ENCODE measurements at regions not wholly inside any gene's neighbourhood (a gene's known extent, or its start where the extent isn't known, plus 50 kb on each side); places are given as distances from the start of the nearest gene placed in this dataset.

- DNase-seq: no peak
- Mint-ChIP-seq H3K27me3 (ENCODE audit: insufficient read depth) (no peaks in the 10 kb centered on the region), H3K9me3 (peaks cover 8% of the 10 kb centered on the region), H3K4me1 (peaks cover 26% of the 10 kb centered on the region), H3K4me3 (no peak overlapping the region), H3K27ac (no peak overlapping the region), H3K36me3 (ENCODE audit: low read depth) (no peaks in the 10 kb centered on the region)
- Histone ChIP-seq H3K9ac (ENCODE audit: extremely low read depth, low read length, poor library complexity, severe bottlenecking) (no peak overlapping the region), H3K36me3 (ENCODE audit: control insufficient read depth, insufficient read depth, low read length) (no peaks in the 10 kb centered on the region), H3K27ac (ENCODE audit: low read depth, low read length) (no peak overlapping the region), H3K27me3 (ENCODE audit: control insufficient read depth, insufficient read depth, low read length, poor library complexity, severe bottlenecking) (no peaks in the 10 kb centered on the region), H3K4me1 (ENCODE audit: control insufficient read depth, insufficient read depth, low read length) (no peaks in the 10 kb centered on the region), H3K4me3 (ENCODE audit: low read length) (no peak overlapping the region), H3K9me3 (ENCODE audit: control insufficient read depth, low read length) (peaks cover 11% of the 10 kb centered on the region)
- TF ChIP-seq CTCF (conservative IDR thresholded peaks at IDR 0.05): no peak
- 94% methylated on average over 3 of the region's 3 CpGs; no CpG with 5 or more reads in 1 of the 2 experiments for WGBS, 2 experiments (ENCODE audit: insufficient coverage in 1 of 2, insufficient read length in 1 of 2)
Observed at GRCh38 chr2:59484673-59485072, 1068.8 kb downstream of the BCL11A start.

GRCh38 chr2:59463426-59463825 lies 1090.0 kb downstream of the BCL11A start:
- no peaks in the 10 kb centered on the region for H3K27me3 ChIP-seq (ENCODE audit: control insufficient read depth, insufficient read depth, low read length, poor library complexity, severe bottlenecking)
- H3K4me3 ChIP-seq (ENCODE audit: low read length): no peak overlapping the region
- peaks cover 26% of the 10 kb centered on the region for H3K4me1 Mint-ChIP-seq
- no peak overlapping the region for H3K4me3 Mint-ChIP-seq
- peaks cover 2% of the 10 kb centered on the region for H3K27me3 Mint-ChIP-seq (ENCODE audit: insufficient read depth)
- peaks cover 6% of the 10 kb centered on the region for H3K4me1 ChIP-seq (ENCODE audit: control insufficient read depth, insufficient read depth, low read length)
- H3K9me3 ChIP-seq (ENCODE audit: control insufficient read depth, low read length): peaks cover 9% of the 10 kb centered on the region
- no peaks in the 10 kb centered on the region for H3K36me3 Mint-ChIP-seq (ENCODE audit: low read depth)
- H3K9ac ChIP-seq (ENCODE audit: extremely low read depth, low read length, poor library complexity, severe bottlenecking): no peak overlapping the region
- TF ChIP-seq CTCF (conservative IDR thresholded peaks at IDR 0.05): no peak
- H3K27ac ChIP-seq (ENCODE audit: low read depth, low read length): peak overlapping the region; percentile 88
- 44 to 63% methylated on average over 3 to 4 of the region's 4 CpGs for WGBS, 2 experiments (ENCODE audit: insufficient coverage in 1 of 2, insufficient read length in 1 of 2)
- peak; percentile 64 for DNase-seq
- H3K36me3 ChIP-seq (ENCODE audit: control insufficient read depth, insufficient read depth, low read length): no peaks in the 10 kb centered on the region
- peaks cover 3% of the 10 kb centered on the region for H3K9me3 Mint-ChIP-seq
- peak overlapping the region; percentile 54 for H3K27ac Mint-ChIP-seq

- Histone ChIP-seq H3K4me3 (ENCODE audit: low read length) (no peak overlapping the region), H3K27me3 (ENCODE audit: control insufficient read depth, insufficient read depth, low read length, poor library complexity, severe bottlenecking) (no peaks in the 10 kb centered on the region), H3K27ac (ENCODE audit: low read depth, low read length) (peak overlapping the region; percentile 88), H3K4me1 (ENCODE audit: control insufficient read depth, insufficient read depth, low read length) (peaks cover 6% of the 10 kb centered on the region), H3K36me3 (ENCODE audit: control insufficient read depth, insufficient read depth, low read length) (no peaks in the 10 kb centered on the region), H3K9me3 (ENCODE audit: control insufficient read depth, low read length) (peaks cover 6% of the 10 kb centered on the region), H3K9ac (ENCODE audit: extremely low read depth, low read length, poor library complexity, severe bottlenecking) (no peak overlapping the region)
- DNase-seq: peak; percentile 54
- peak; percentile 64 for TF ChIP-seq CTCF (conservative IDR thresholded peaks at IDR 0.05)
- Mint-ChIP-seq H3K9me3 (peaks cover 3% of the 10 kb centered on the region), H3K4me1 (peaks cover 26% of the 10 kb centered on the region), H3K4me3 (no peak overlapping the region), H3K27me3 (ENCODE audit: insufficient read depth) (peaks cover 2% of the 10 kb centered on the region), H3K36me3 (ENCODE audit: low read depth) (no peaks in the 10 kb centered on the region), H3K27ac (no peak overlapping the region)
- WGBS, 2 experiments (ENCODE audit: insufficient coverage in 1 of 2, insufficient read length in 1 of 2): 74 to 89% methylated on average over 6 to 7 of the region's 7 CpGs
Observed at GRCh38 chr2:59462422-59463197, 1090.8 kb downstream of the BCL11A start.

Measured in endodermal cell (in vitro differentiated cells).